Colonic mucosa (tissue), 4 donors: ENCODE measurements at regions not wholly inside any gene's neighbourhood (a gene's known extent, or its start where the extent isn't known, plus 50 kb on each side); places are given as distances from the start of the nearest gene placed in this dataset.

ENCODE experiments used
- DNase-seq: peaks from one replicate; pipeline ENCODE4 v3.0.0-alpha.2; 2020
- H3K27ac ChIP-seq: fragments of 200-600 bp; one replicate; pipeline ENCODE4 v1.8.0; 2021
- H3K27me3 ChIP-seq: fragments of 200-600 bp; one replicate; pipeline ENCODE4 v1.8.0; 2021
- H3K36me3 ChIP-seq: fragments of 200-600 bp; one replicate; pipeline ENCODE4 v1.8.0; 2021
- H3K4me1 ChIP-seq: fragments of 200-600 bp; one replicate; pipeline ENCODE4 v1.8.0; 2021; ENCODE audit warnings: mild to moderate bottlenecking
- H3K4me3 ChIP-seq: fragments of 200-600 bp; one replicate; pipeline ENCODE4 v1.8.0; 2021
- H3K9ac ChIP-seq, 2 donors: one replicate each; pipeline ENCODE4 v1.7.0; 2013; ENCODE audit warnings: control low read depth in 2 of 2, low read depth in 2 of 2, low read length in 2 of 2
- H3K9me3 ChIP-seq: fragments of 200-600 bp; one replicate; pipeline ENCODE4 v1.8.0; 2021
- intact Hi-C: fragments of 100-400 bp; cut with DNase I; formaldehyde crosslinking; loops from one replicate; pipeline ENCODE4 v1.14.1; 2022
- TF ChIP-seq, protein P1 (sequence below): fragments of 200-600 bp; IDR thresholded peaks from one replicate; pipeline ENCODE4 v1.8.0; 2022; ENCODE audit warnings: antibody characterized with exemption, mild to moderate bottlenecking
- donor health status: healthy.
- donor health status: DM: no; HTN: no; CAD: no.
- donor health status: DM: no; HTN: no; CAD: no.

DNA sequence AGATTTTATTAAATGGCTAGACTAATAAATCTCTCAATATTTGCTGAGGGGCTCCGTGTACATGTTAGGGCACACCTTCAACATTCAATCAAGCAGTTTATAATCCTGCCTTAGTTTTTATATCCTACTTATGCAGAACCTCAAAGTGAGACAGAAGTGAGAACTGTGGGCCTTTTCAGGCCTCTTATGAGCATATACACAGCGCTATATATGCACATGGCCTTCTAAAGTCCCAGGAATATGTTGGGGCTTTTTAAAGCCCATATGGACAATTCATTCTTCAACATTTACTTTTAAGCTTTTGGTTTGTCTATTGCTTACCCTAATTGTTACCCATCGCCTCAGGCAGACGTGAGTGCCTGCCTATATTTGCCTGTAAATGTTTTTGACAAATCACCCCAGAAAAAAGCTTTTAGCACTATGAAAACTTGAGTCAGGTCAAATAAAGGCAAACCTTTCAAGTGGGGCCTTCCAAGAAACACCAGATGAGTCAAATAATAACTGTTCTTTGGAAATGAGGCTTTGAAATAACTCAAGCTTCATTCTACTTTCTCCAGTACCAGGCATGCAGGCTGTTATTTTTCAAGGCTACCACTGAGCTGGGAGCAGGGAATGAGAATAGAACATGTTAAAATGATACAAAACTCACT is 58.2 kb downstream of the ESM1 start:
- Histone ChIP-seq H3K4me1 (no peaks in the 10 kb centered on the region), H3K27me3 (no peaks in the 10 kb centered on the region), H3K9ac (no peak overlapping the region), H3K4me3 (no peak overlapping the region), H3K36me3 (no peaks in the 10 kb centered on the region), H3K9me3 (no peaks in the 10 kb centered on the region), H3K27ac (no peak overlapping the region)
- no peak for DNase-seq
- intact Hi-C loops, result no loop called here
- TF ChIP-seq, protein P1, sequence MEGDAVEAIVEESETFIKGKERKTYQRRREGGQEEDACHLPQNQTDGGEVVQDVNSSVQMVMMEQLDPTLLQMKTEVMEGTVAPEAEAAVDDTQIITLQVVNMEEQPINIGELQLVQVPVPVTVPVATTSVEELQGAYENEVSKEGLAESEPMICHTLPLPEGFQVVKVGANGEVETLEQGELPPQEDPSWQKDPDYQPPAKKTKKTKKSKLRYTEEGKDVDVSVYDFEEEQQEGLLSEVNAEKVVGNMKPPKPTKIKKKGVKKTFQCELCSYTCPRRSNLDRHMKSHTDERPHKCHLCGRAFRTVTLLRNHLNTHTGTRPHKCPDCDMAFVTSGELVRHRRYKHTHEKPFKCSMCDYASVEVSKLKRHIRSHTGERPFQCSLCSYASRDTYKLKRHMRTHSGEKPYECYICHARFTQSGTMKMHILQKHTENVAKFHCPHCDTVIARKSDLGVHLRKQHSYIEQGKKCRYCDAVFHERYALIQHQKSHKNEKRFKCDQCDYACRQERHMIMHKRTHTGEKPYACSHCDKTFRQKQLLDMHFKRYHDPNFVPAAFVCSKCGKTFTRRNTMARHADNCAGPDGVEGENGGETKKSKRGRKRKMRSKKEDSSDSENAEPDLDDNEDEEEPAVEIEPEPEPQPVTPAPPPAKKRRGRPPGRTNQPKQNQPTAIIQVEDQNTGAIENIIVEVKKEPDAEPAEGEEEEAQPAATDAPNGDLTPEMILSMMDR, result no peak

DNA sequence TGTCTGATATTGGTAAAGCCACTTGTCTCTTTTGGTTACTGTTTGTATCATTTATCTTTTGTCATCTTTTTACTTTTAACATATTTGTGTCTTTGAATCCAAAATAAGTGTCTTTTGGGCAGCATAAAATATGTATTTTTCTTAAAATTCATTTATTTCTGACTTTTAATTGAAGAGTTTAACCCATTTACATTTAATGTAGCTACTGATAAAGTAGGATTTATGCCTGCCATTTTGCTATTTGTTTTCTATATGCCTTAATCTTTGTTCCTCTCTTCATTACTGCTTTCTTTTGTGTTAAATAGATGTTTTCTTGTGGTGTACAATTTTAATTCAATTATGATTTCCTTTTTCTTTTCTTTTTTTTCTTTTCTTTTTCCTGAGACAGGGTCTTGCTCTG is 60.9 kb downstream of the ESM1 start:
- H3K4me1 ChIP-seq, result no peaks in the 10 kb centered on the region

DNA sequence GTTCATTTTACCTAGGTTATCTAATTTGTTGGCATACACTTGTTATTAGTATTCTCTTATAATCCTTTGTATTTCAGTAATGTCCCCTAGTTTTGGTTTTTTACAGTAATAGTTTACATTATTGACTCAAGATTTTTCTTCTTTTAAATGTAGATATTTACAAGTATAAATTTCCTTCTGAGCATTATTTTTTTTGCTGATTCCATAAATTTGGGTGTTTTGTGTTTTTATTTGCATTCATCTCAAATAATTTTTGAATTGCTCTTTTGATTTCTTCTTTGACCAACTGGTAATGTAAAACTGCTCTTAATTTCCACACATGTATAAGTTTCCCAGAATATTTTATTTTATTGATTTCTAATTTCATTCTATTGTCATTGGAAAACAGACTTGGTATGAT is 68.1 kb downstream of the ESM1 start:
- Histone ChIP-seq H3K4me3 (no peak overlapping the region), H3K9ac (no peak overlapping the region), H3K36me3 (no peaks in the 10 kb centered on the region), H3K4me1 (no peaks in the 10 kb centered on the region), H3K27ac (no peak overlapping the region), H3K27me3 (no peaks in the 10 kb centered on the region), H3K9me3 (no peaks in the 10 kb centered on the region)
- intact Hi-C loops, result no loop called here
- DNase-seq, result no peak
- TF ChIP-seq, protein P1, result no peak

More for the DNA sequence above, 60.9 kb downstream of the ESM1 start:
- H3K9ac ChIP-seq, result no peak overlapping the region
- no peaks in the 10 kb centered on the region for H3K9me3 ChIP-seq
- no peaks in the 10 kb centered on the region for H3K36me3 ChIP-seq
- DNase-seq, result no peak
- intact Hi-C loops, result no loop called here
- H3K4me3 ChIP-seq, result no peak overlapping the region
- TF ChIP-seq, protein P1, result no peak
- H3K27me3 ChIP-seq, result no peaks in the 10 kb centered on the region
- no peak overlapping the region for H3K27ac ChIP-seq

DNA sequence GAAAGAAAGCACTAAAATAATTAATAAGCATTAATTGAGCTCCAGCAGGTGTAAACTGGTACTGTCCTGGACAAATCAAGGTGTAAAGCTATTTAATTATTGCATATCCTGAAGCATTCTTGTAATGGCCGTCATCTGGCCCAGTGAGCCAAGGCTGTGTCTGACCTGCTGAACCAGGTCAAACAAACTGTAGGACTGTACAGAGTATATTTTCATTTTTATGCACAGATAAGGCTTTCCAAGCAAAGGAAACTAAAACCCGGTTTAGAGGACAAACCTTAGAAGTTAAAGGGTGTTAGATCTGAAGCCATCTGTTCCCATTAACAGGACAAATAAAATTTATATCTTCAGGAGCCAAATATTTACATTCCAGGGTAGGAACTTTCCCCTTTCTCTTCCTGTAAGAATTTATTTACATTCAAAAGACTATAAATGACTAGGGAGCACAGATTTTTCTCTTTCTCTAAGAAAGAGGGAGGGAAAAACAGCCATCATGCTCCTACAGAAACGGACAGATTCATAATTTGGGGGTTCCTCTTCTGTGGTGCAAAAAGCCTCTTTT is 69.8 kb downstream of the ESM1 start:
- no peak overlapping the region for H3K27ac ChIP-seq
- no peak overlapping the region for H3K4me3 ChIP-seq
- intact Hi-C loops, result no loop called here
- no peaks in the 10 kb centered on the region for H3K27me3 ChIP-seq
- no peaks in the 10 kb centered on the region for H3K36me3 ChIP-seq
- H3K4me1 ChIP-seq, result no peaks in the 10 kb centered on the region
- TF ChIP-seq, protein P1, result no peak
- no peak overlapping the region for H3K9ac ChIP-seq
- H3K9me3 ChIP-seq, result no peaks in the 10 kb centered on the region
- no peak for DNase-seq

DNA sequence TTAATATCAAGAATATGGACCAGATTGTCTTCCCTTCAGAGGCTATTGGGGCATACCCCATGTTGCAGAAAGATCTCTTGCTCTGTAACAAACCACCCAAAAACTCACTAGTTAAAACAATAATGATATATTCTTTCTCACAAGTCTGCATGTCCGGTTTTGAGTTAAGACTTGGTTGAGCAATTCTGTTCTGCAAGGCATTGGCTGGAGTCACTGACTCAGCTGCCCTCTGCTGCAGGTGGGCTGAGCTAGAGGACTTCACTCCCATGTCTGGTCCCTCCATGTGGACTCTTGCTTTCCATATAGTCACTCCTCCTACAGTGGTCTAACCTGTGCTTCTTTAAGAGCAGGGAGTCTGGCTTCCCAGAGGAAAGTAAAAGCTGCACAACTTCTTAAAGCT is 73.4 kb downstream of the ESM1 start:
- DNase-seq, result no peak
- Histone ChIP-seq H3K4me1 (no peaks in the 10 kb centered on the region), H3K9me3 (no peaks in the 10 kb centered on the region), H3K27me3 (no peaks in the 10 kb centered on the region), H3K9ac (no peak overlapping the region), H3K4me3 (no peak overlapping the region), H3K36me3 (no peaks in the 10 kb centered on the region), H3K27ac (no peak overlapping the region)
- TF ChIP-seq, protein P1, result no peak
- intact Hi-C loops, result no loop called here
